Glutamatergic neuron (in vitro differentiated cells): ENCODE measurements at regions not wholly inside any gene's neighbourhood (a gene's known extent, or its start where the extent isn't known, plus 50 kb on each side); places are given as distances from the start of the nearest gene placed in this dataset.

Source experiments
- DNase-seq: peaks from one replicate; pipeline ENCODE4 v3.0.0; 2022
- H3K27ac Mint-ChIP-seq: one replicate; pipeline ENCODE4 v1.8.0; 2020; ENCODE audit warnings: mild to moderate bottlenecking, mixed read lengths, inconsistent platforms; ENCODE audit not compliant: unreplicated experiment
- H3K27me3 Mint-ChIP-seq: one replicate; pipeline ENCODE4 v1.8.0; 2020; ENCODE audit warnings: mild to moderate bottlenecking, moderate library complexity, mixed read lengths, inconsistent platforms; ENCODE audit not compliant: unreplicated experiment
- H3K36me3 Mint-ChIP-seq: one replicate; pipeline ENCODE4 v1.8.0; 2020; ENCODE audit warnings: mild to moderate bottlenecking, mixed read lengths, inconsistent platforms; ENCODE audit not compliant: unreplicated experiment
- H3K4me1 Mint-ChIP-seq: one replicate; pipeline ENCODE4 v1.8.0; 2020; ENCODE audit warnings: mild to moderate bottlenecking, low read depth, mixed read lengths, inconsistent platforms; ENCODE audit not compliant: unreplicated experiment
- H3K4me3 Mint-ChIP-seq: one replicate; pipeline ENCODE4 v1.8.0; 2020; ENCODE audit warnings: mild to moderate bottlenecking, mixed read lengths, inconsistent platforms; ENCODE audit not compliant: unreplicated experiment
- H3K9me3 Mint-ChIP-seq: one replicate; pipeline ENCODE4 v1.8.0; 2020; ENCODE audit warnings: mild to moderate bottlenecking, moderate library complexity, mixed read lengths, inconsistent platforms; ENCODE audit not compliant: unreplicated experiment
- TF ChIP-seq, protein P1 (sequence below): fragments of 200-600 bp; sonication (generic); IDR thresholded peaks from one replicate; pipeline ENCODE4 v1.5.0; 2021; ENCODE audit not compliant: partially characterized antibody, unreplicated experiment

DNA sequence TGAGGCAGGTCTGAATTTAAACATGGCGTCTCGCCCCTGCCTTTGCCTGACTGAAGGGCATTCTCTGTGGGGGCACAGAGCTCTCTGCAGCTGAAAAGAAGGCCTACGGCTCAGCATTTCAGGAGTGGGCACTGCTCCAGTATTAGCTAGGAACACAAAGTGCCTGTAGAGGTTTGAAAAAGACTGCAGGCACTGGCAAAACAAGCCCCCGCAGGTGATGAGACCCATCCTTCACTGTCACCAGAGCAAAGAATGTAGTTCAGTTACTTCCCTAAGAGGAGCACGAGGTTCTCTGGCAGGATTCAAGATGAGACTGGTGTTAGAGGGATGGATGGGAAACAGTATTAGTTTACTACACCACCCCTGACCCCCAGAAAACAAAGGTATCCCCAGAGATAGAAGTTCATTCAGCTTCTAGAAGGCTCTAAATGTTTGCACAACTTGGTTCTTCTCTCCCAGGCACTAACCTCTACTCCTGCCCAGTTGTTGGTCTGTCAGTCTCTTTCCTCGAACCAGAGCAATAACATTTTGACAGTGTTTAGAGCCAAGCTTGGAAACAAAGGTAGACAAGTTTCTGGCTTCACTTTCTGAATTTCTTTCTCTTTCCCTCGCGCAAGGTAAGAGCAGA lies 101.9 kb upstream of the KCNE2 start:
- DNase-seq: no peak
- peaks cover 4% of the 10 kb centered on the region for H3K9me3 Mint-ChIP-seq
- TF ChIP-seq, protein P1, sequence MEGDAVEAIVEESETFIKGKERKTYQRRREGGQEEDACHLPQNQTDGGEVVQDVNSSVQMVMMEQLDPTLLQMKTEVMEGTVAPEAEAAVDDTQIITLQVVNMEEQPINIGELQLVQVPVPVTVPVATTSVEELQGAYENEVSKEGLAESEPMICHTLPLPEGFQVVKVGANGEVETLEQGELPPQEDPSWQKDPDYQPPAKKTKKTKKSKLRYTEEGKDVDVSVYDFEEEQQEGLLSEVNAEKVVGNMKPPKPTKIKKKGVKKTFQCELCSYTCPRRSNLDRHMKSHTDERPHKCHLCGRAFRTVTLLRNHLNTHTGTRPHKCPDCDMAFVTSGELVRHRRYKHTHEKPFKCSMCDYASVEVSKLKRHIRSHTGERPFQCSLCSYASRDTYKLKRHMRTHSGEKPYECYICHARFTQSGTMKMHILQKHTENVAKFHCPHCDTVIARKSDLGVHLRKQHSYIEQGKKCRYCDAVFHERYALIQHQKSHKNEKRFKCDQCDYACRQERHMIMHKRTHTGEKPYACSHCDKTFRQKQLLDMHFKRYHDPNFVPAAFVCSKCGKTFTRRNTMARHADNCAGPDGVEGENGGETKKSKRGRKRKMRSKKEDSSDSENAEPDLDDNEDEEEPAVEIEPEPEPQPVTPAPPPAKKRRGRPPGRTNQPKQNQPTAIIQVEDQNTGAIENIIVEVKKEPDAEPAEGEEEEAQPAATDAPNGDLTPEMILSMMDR: no peak
- peaks cover 13% of the 10 kb centered on the region for H3K36me3 Mint-ChIP-seq
- H3K4me1 Mint-ChIP-seq: no peaks in the 10 kb centered on the region
- no peak overlapping the region for H3K4me3 Mint-ChIP-seq
- peaks cover 1% of the 10 kb centered on the region for H3K27me3 Mint-ChIP-seq
- no peak overlapping the region for H3K27ac Mint-ChIP-seq

DNA sequence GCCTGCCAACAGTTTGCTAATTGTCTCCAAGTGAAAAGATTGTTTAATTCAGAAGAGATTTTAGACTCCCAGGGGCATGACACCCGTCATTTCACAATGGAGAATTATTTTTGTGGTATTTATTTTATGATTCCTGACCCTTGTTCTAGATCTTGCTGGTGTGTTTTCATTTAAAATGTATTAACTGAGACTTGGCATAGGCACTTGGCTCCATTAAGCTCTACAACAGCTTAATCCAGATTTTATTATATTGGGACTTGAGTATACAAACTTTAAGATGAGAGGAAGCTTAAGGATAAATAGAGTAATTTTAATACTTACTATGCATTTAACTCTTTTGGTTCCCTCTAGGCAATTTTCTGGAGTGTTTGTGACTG lies 101.3 kb upstream of the KCNE2 start:
- TF ChIP-seq, protein P1: no peak
- peaks cover 1% of the 10 kb centered on the region for H3K27me3 Mint-ChIP-seq
- DNase-seq: no peak
- H3K4me3 Mint-ChIP-seq: no peak overlapping the region
- H3K9me3 Mint-ChIP-seq: peaks cover 2% of the 10 kb centered on the region
- H3K36me3 Mint-ChIP-seq: peaks cover 13% of the 10 kb centered on the region
- no peaks in the 10 kb centered on the region for H3K4me1 Mint-ChIP-seq
- no peak overlapping the region for H3K27ac Mint-ChIP-seq

DNA sequence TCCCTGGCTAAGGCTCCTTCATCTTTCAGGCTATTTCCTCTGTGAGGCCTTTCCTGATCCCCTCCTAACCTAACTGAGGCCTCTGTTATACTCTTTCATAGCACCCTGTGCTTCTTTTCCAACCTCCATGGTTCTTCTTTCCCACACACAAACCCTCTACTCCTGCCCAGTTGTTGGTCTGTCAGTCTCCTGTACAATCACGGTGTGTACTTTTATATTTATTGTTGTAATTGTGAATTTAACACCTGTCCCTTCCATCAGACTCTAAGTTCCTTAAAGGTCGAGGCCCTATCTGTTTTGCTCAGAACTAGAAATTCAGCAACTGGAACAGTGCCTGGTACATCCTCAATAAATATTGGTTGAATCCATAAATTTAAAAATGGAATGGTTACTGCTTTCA lies 100.2 kb upstream of the KCNE2 start:
- H3K9me3 Mint-ChIP-seq: peaks cover 2% of the 10 kb centered on the region
- no peak overlapping the region for H3K27ac Mint-ChIP-seq
- no peak overlapping the region for H3K4me3 Mint-ChIP-seq
- H3K27me3 Mint-ChIP-seq: peaks cover 1% of the 10 kb centered on the region
- H3K36me3 Mint-ChIP-seq: peaks cover 13% of the 10 kb centered on the region
- H3K4me1 Mint-ChIP-seq: no peaks in the 10 kb centered on the region
- TF ChIP-seq, protein P1: no peak
- DNase-seq: no peak

DNA sequence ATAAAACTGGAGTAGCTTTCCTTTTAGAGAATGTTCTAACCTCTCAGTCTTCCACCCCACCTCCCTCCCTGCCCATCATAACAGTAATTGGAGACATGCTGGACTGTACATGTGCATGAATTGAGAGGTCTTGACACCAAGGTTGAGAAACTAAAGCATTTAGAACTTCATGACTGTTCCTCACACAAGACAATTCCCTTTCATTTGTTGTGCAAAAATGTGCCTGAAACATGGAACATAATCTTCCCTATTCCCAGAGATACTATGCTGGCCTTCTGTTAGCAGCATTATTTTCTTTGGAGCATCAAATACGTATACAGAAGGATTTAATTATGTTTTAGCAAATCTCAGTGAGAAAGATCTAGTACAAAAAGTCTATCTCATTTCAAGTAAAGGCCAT lies 97.5 kb upstream of the KCNE2 start:
- Mint-ChIP-seq H3K36me3 (peaks cover 13% of the 10 kb centered on the region), H3K27me3 (peaks cover 1% of the 10 kb centered on the region), H3K27ac (no peak overlapping the region), H3K4me3 (no peak overlapping the region), H3K9me3 (peaks cover 5% of the 10 kb centered on the region), H3K4me1 (no peaks in the 10 kb centered on the region)
- TF ChIP-seq, protein P1: no peak
- no peak for DNase-seq

DNA sequence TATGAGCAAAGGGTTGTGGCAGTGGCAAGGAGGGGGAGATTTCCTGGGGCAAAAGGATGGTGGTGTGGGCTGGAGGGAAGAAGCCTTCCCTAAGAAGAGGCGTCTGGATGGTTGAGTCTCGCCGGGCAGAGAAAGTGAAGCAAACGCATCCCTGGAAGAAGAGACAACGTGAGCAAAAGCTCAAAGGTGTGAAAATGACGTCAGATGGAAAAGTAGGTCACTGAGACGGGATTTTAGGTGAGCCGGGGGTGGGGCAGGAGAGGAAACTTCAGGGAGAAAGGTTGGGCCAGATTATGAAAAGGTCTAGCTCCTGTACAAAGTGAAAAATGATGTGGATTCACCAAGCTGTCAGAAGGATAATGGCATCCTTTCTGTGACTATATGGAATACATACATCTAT lies 95.3 kb upstream of the KCNE2 start:
- H3K4me3 Mint-ChIP-seq: no peak overlapping the region
- no peaks in the 10 kb centered on the region for H3K4me1 Mint-ChIP-seq
- peaks cover 6% of the 10 kb centered on the region for H3K36me3 Mint-ChIP-seq
- no peak for DNase-seq
- TF ChIP-seq, protein P1: no peak
- peaks cover 3% of the 10 kb centered on the region for H3K27me3 Mint-ChIP-seq
- H3K9me3 Mint-ChIP-seq: peaks cover 5% of the 10 kb centered on the region
- no peak overlapping the region for H3K27ac Mint-ChIP-seq
